Hepatocyte (in vitro differentiated cells): ENCODE measurements at regions not wholly inside any gene's neighbourhood (a gene's known extent, or its start where the extent isn't known, plus 50 kb on each side); places are given as distances from the start of the nearest gene placed in this dataset.

Experiments used
- DNase-seq: peaks from one replicate; pipeline ENCODE4 v3.0.0-alpha.2; 2016; ENCODE audit warnings: low spot score
- H2AFZ ChIP-seq: fragments of 200-600 bp; sonication (generic); 2 replicates; pipeline ENCODE4 v1.6.0; 2016; ENCODE audit warnings: antibody characterized with exemption, mild to moderate bottlenecking
- H3K27ac ChIP-seq: fragments of 200-600 bp; sonication (generic); 2 replicates; pipeline ENCODE4 v1.5.1; 2016; ENCODE audit warnings: mild to moderate bottlenecking
- H3K27me3 ChIP-seq: fragments of 200-600 bp; sonication (generic); 2 replicates; pipeline ENCODE4 v1.6.1; 2016
- H3K36me3 ChIP-seq: fragments of 200-600 bp; sonication (generic); replicated peaks from 2 replicates; pipeline ENCODE4 v1.5.1; 2016; ENCODE audit warnings: low read depth; ENCODE audit not compliant: insufficient read depth
- H3K4me1 ChIP-seq: fragments of 200-600 bp; sonication (generic); 2 replicates; pipeline ENCODE4 v1.5.1; 2016; ENCODE audit warnings: mild to moderate bottlenecking, moderate library complexity; ENCODE audit not compliant: insufficient read depth
- H3K4me2 ChIP-seq: fragments of 200-600 bp; sonication (generic); 2 replicates; pipeline ENCODE4 v1.6.0; 2016
- H3K4me3 ChIP-seq: fragments of 200-600 bp; sonication (generic); 2 replicates; pipeline ENCODE4 v1.5.1; 2016; ENCODE audit warnings: mild to moderate bottlenecking
- H3K79me2 ChIP-seq: fragments of 200-600 bp; sonication (generic); 2 replicates; pipeline ENCODE4 v1.6.0; 2017; ENCODE audit warnings: mild to moderate bottlenecking
- H3K9me2 ChIP-seq: fragments of 200-600 bp; sonication (generic); replicated peaks from 2 replicates; pipeline ENCODE4 v1.6.0; 2017; ENCODE audit warnings: mild to moderate bottlenecking; ENCODE audit not compliant: insufficient read depth
- H3K9me3 ChIP-seq: fragments of 200-600 bp; sonication (generic); 2 replicates; pipeline ENCODE4 v1.5.1; 2016; ENCODE audit warnings: low read depth, mild to moderate bottlenecking
- H4K20me1 ChIP-seq: fragments of 200-600 bp; sonication (generic); 2 replicates; pipeline ENCODE4 v1.6.0; 2016; ENCODE audit warnings: mild to moderate bottlenecking; ENCODE audit not compliant: insufficient read depth, poor library complexity, severe bottlenecking
- EZH2 ChIP-seq: fragments of 200-600 bp; sonication (generic); IDR thresholded peaks from 2 replicates; pipeline ENCODE4 v1.6.1; 2016; ENCODE audit warnings: antibody characterized with exemption, mild to moderate bottlenecking, borderline replicate concordance
- EZH2phosphoT487 ChIP-seq: fragments of 200-600 bp; sonication (generic); IDR thresholded peaks from one replicate; pipeline ENCODE4 v1.6.1; 2018; ENCODE audit warnings: antibody characterized with exemption, mild to moderate bottlenecking, low read depth, moderate library complexity; ENCODE audit not compliant: unreplicated experiment, severe bottlenecking
- WGBS: methylation state at CpG from one replicate; pipeline ENCODE4 v1.1.6; 2016; ENCODE audit warnings: low lambda C conversion rate; ENCODE audit errors: missing lambda C conversion rate; 5-methylcytosine and 5-hydroxymethylcytosine counted together
- TF ChIP-seq, protein P1 (sequence below): fragments of 200-600 bp; sonication (generic); IDR thresholded peaks from 2 replicates; pipeline ENCODE4 v1.5.1; 2016; ENCODE audit warnings: antibody characterized with exemption, mild to moderate bottlenecking; ENCODE audit not compliant: poor library complexity

GRCh38 chr22:23377767-23378166 lies 197.5 kb downstream of the BCR start:
- H3K79me2 ChIP-seq, result no peaks in the 10 kb centered on the region
- H3K9me2 ChIP-seq, result no peaks in the 10 kb centered on the region
- no peak for DNase-seq
- no peaks in the 10 kb centered on the region for H3K4me1 ChIP-seq
- no peaks in the 10 kb centered on the region for H3K9me3 ChIP-seq
- H2AFZ ChIP-seq, result no peak overlapping the region
- TF ChIP-seq, protein P1, sequence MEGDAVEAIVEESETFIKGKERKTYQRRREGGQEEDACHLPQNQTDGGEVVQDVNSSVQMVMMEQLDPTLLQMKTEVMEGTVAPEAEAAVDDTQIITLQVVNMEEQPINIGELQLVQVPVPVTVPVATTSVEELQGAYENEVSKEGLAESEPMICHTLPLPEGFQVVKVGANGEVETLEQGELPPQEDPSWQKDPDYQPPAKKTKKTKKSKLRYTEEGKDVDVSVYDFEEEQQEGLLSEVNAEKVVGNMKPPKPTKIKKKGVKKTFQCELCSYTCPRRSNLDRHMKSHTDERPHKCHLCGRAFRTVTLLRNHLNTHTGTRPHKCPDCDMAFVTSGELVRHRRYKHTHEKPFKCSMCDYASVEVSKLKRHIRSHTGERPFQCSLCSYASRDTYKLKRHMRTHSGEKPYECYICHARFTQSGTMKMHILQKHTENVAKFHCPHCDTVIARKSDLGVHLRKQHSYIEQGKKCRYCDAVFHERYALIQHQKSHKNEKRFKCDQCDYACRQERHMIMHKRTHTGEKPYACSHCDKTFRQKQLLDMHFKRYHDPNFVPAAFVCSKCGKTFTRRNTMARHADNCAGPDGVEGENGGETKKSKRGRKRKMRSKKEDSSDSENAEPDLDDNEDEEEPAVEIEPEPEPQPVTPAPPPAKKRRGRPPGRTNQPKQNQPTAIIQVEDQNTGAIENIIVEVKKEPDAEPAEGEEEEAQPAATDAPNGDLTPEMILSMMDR, result no peak
- TF ChIP-seq EZH2phosphoT487 (no peak), EZH2 (no peak)
- H3K4me2 ChIP-seq, result no peak overlapping the region
- H3K4me3 ChIP-seq, result no peak overlapping the region
- H3K36me3 ChIP-seq, result no peaks in the 10 kb centered on the region
- no peaks in the 10 kb centered on the region for H4K20me1 ChIP-seq
- H3K27me3 ChIP-seq, result no peaks in the 10 kb centered on the region
- 88% methylated on average over 6 of the region's 6 CpGs for WGBS
- no peak overlapping the region for H3K27ac ChIP-seq

- H3K4me3 ChIP-seq, result no peak overlapping the region
- DNase-seq, result peak; percentile 16
- no peaks in the 10 kb centered on the region for H3K4me1 ChIP-seq
- no peaks in the 10 kb centered on the region for H3K79me2 ChIP-seq
- no peaks in the 10 kb centered on the region for H3K27me3 ChIP-seq
- H3K9me3 ChIP-seq, result no peaks in the 10 kb centered on the region
- no peaks in the 10 kb centered on the region for H3K9me2 ChIP-seq
- H3K36me3 ChIP-seq, result no peaks in the 10 kb centered on the region
- H3K27ac ChIP-seq, result no peak overlapping the region
- TF ChIP-seq EZH2, result no peak
- TF ChIP-seq EZH2phosphoT487, result no peak
- TF ChIP-seq, protein P1, result peak; percentile 15
- no peak overlapping the region for H2AFZ ChIP-seq
- no peaks in the 10 kb centered on the region for H4K20me1 ChIP-seq
- WGBS, result 66% methylated on average over 6 of the region's 6 CpGs
- H3K4me2 ChIP-seq, result no peak overlapping the region
Measured at GRCh38 chr22:23376256-23376655, 195.9 kb downstream of the BCR start.

DNA sequence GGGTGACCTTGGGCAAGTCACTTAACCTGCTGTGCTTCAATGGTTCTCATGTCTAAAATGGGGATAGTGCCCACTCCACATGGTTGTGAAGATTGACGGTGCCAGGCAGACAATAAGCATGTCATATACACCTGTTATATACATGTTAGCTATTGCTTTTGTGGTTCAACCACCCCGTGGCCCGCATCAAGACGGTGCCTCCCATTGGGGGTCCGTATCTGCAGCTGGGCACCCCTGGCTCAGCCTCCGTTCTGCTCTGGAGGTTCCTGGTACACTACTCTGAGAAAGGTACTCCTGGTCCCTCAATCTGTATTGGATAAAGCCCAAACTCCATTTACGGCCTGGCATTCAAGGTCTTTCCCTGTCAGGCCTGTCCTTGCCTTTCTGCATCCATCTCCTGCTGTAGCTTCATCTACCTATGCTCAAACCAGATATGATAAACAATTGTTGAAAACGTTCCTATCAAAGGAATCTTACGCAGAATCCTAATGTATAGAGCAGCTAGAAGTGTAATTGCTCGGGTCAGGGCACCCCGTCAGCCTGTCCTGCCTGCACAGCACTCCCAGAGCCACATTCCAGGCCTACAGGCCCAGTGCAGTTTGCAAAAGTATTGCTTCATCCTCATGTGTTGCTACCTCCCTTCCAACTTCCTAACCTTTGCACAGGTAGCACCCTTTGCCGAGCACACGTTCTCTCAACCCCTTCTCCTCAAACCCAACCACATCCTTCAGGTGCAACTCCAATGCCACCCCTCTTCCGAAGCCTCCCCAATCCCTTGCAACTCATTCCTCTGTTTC lies 194.9 kb downstream of the BCR start:
- Histone ChIP-seq H3K9me3 (no peaks in the 10 kb centered on the region), H2AFZ (no peak overlapping the region), H3K4me3 (no peak overlapping the region), H3K27ac (no peak overlapping the region), H3K36me3 (no peaks in the 10 kb centered on the region), H3K4me2 (no peak overlapping the region), H3K4me1 (no peaks in the 10 kb centered on the region), H4K20me1 (no peaks in the 10 kb centered on the region), H3K79me2 (no peaks in the 10 kb centered on the region), H3K9me2 (no peaks in the 10 kb centered on the region), H3K27me3 (no peaks in the 10 kb centered on the region)
- WGBS, result 85% methylated on average over 14 of the region's 14 CpGs
- TF ChIP-seq EZH2, result no peak
- no peak for TF ChIP-seq EZH2phosphoT487
- TF ChIP-seq, protein P1, result no peak
- DNase-seq, result no peak
